ENCODE measurements at regions not wholly inside any gene's neighbourhood (a gene's known extent, or its start where the extent isn't known, plus 50 kb on each side); places are given as distances from the start of the nearest gene placed in this dataset.

DNA sequence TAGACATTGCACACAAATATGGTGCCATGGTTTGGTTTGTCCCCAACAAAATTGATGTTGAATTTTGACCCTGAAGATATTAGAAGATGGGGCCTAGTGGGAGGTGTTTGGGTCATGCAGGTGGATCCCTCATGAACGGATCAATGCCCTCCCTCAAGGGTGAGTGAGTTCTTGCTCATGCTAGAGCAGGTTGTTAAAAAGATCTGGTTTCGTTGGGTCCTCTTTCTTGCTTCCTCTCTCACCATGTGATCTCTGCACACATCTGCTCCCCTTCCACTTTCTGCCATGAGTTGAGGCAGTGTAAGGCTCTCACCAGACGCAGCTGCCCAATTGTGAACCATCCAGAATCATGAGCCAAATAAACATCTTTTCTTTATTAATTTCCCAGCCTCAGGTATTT, 87.8 kb upstream of the MDFIC2 start:
- Histone ChIP-seq H3K79me2 (ENCODE audit: insufficient read depth, low read depth) (no peaks in the 10 kb centered on the region), H4K20me1 (ENCODE audit: insufficient read depth) (no peaks in the 10 kb centered on the region), H3K4me3 (IDR thresholded peaks at IDR 0.05; ENCODE audit: insufficient read depth, low read depth, low read length) (no peak overlapping the region), H3K27ac (no peak overlapping the region), H3K4me1 (ENCODE audit: low read depth, poor library complexity, severe bottlenecking) (no peaks in the 10 kb centered on the region), H2AFZ (ENCODE audit: low read depth) (no peak overlapping the region), H3K9ac (no peak overlapping the region), H3K27me3 (ENCODE audit: insufficient read depth, low read depth) (no peaks in the 10 kb centered on the region), H3K4me2 (no peak overlapping the region), H3K36me3 (ENCODE audit: insufficient read depth) (no peaks in the 10 kb centered on the region)
- TF ChIP-seq, protein P1, sequence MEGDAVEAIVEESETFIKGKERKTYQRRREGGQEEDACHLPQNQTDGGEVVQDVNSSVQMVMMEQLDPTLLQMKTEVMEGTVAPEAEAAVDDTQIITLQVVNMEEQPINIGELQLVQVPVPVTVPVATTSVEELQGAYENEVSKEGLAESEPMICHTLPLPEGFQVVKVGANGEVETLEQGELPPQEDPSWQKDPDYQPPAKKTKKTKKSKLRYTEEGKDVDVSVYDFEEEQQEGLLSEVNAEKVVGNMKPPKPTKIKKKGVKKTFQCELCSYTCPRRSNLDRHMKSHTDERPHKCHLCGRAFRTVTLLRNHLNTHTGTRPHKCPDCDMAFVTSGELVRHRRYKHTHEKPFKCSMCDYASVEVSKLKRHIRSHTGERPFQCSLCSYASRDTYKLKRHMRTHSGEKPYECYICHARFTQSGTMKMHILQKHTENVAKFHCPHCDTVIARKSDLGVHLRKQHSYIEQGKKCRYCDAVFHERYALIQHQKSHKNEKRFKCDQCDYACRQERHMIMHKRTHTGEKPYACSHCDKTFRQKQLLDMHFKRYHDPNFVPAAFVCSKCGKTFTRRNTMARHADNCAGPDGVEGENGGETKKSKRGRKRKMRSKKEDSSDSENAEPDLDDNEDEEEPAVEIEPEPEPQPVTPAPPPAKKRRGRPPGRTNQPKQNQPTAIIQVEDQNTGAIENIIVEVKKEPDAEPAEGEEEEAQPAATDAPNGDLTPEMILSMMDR (conservative IDR thresholded peaks at IDR 0.05; ENCODE audit: low read depth, low read length): no peak

DNA sequence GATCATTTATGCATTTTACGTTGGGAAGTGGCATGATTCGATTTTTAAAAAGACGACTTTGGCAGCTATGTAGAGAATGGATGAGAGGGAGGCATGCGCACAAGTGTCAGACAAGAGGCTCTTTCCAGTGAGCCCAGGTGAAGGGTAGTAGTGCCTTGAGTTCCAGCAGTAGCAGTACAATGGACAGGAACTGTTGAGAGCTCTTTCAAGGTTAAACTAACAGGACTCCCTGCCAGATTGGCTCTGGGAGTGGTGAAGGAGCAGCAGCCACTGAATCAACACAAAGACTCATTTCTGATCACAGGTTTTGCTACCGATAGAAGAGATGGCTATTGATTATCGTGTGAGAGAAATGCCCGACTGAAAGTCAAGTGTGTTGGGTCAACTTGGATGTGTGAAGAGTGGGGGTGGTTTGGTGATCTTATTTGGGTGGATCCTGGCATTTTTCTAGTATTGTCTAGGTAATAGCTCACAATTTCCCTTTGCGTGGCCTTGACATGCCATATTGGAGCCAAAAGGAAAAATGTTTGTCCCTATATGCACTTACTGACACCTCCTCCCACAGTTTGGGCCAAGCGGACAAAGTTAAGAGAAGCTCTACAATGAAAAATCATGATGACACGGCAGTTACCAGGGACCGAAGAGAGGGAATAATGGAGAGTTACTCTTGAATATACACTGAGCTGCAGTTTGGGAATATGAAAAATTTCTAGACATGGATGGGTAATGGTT, 81.6 kb upstream of the MDFIC2 start:
- TF ChIP-seq, protein P1 (conservative IDR thresholded peaks at IDR 0.05; ENCODE audit: low read depth, low read length): no peak
- H3K27me3 ChIP-seq (ENCODE audit: insufficient read depth, low read depth): no peaks in the 10 kb centered on the region
- no peak overlapping the region for H3K4me2 ChIP-seq
- H4K20me1 ChIP-seq (ENCODE audit: insufficient read depth): no peaks in the 10 kb centered on the region
- no peaks in the 10 kb centered on the region for H3K36me3 ChIP-seq (ENCODE audit: insufficient read depth)
- no peak overlapping the region for H2AFZ ChIP-seq (ENCODE audit: low read depth)
- H3K9ac ChIP-seq: no peak overlapping the region
- no peak overlapping the region for H3K27ac ChIP-seq
- H3K4me3 ChIP-seq (IDR thresholded peaks at IDR 0.05; ENCODE audit: insufficient read depth, low read depth, low read length): no peak overlapping the region
- H3K79me2 ChIP-seq (ENCODE audit: insufficient read depth, low read depth): no peaks in the 10 kb centered on the region
- no peaks in the 10 kb centered on the region for H3K4me1 ChIP-seq (ENCODE audit: low read depth, poor library complexity, severe bottlenecking)

- TF ChIP-seq, protein P1 (conservative IDR thresholded peaks at IDR 0.05; ENCODE audit: low read depth, low read length): no peak
- no peaks in the 10 kb centered on the region for H3K4me1 ChIP-seq (ENCODE audit: low read depth, poor library complexity, severe bottlenecking)
Observed at GRCh38 chr3:70392227-70392626, 79.8 kb upstream of the MDFIC2 start.

DNA sequence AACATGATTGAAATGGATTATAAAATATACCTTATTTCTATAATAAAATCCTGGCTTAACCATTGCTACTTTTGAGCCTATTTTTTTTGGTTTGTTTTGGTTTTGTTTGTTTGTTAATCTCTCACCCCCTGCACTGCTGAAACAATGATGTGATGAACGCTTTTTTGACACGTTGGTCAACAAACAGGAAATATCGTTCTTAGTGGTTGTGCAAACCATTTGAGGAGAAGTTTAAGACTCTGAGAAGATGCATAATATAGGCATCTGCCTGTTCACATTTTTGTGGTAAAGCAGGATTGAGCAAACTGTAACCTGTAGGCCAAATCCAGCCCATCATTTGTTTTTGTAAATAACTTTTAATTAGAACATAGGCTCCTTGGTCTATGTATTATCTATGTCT, 75.5 kb upstream of the MDFIC2 start:
- Histone ChIP-seq H3K4me2 (no peak overlapping the region), H3K9ac (no peak overlapping the region)

More at GRCh38 chr3:70392227-70392626, 79.8 kb upstream of the MDFIC2 start:
- H4K20me1 ChIP-seq (ENCODE audit: insufficient read depth): no peaks in the 10 kb centered on the region
- H3K9ac ChIP-seq: no peak overlapping the region
- no peaks in the 10 kb centered on the region for H3K79me2 ChIP-seq (ENCODE audit: insufficient read depth, low read depth)
- no peak overlapping the region for H3K27ac ChIP-seq
- H3K4me3 ChIP-seq (IDR thresholded peaks at IDR 0.05; ENCODE audit: insufficient read depth, low read depth, low read length): no peak overlapping the region
- H3K4me2 ChIP-seq: no peak overlapping the region
- no peaks in the 10 kb centered on the region for H3K27me3 ChIP-seq (ENCODE audit: insufficient read depth, low read depth)
- H2AFZ ChIP-seq (ENCODE audit: low read depth): no peak overlapping the region
- H3K36me3 ChIP-seq (ENCODE audit: insufficient read depth): no peaks in the 10 kb centered on the region

More for the DNA sequence above, 75.5 kb upstream of the MDFIC2 start:
- Histone ChIP-seq H3K79me2 (ENCODE audit: insufficient read depth, low read depth) (no peaks in the 10 kb centered on the region), H3K27me3 (ENCODE audit: insufficient read depth, low read depth) (no peaks in the 10 kb centered on the region), H3K4me3 (IDR thresholded peaks at IDR 0.05; ENCODE audit: insufficient read depth, low read depth, low read length) (no peak overlapping the region), H4K20me1 (ENCODE audit: insufficient read depth) (no peaks in the 10 kb centered on the region), H3K36me3 (ENCODE audit: insufficient read depth) (no peaks in the 10 kb centered on the region), H3K27ac (no peak overlapping the region), H2AFZ (ENCODE audit: low read depth) (no peak overlapping the region), H3K4me1 (ENCODE audit: low read depth, poor library complexity, severe bottlenecking) (peaks cover 18% of the 10 kb centered on the region)
- TF ChIP-seq, protein P1 (conservative IDR thresholded peaks at IDR 0.05; ENCODE audit: low read depth, low read length): no peak
